HCT116 (cell line): ENCODE measurements at regions not wholly inside any gene's neighbourhood (a gene's known extent, or its start where the extent isn't known, plus 50 kb on each side); places are given as distances from the start of the nearest gene placed in this dataset.

ENCODE experiments used
- ATF3 ChIP-seq: IDR thresholded peaks from 2 replicates; pipeline ENCODE4 v1.6.1; 2012
- CEBPB ChIP-seq: IDR thresholded peaks from 2 replicates; pipeline ENCODE4 v1.6.1; 2012; ENCODE audit warnings: low read depth
- CTCF ChIP-seq, 3 experiments: fragments of 200-600 bp in 1 of 3; sonication (generic) in 1 of 3; IDR thresholded peaks in 2 of 3; conservative IDR thresholded peaks in 1 of 3; 2 replicates each; pipeline ENCODE4 v1.5.1; 2012 to 2017; ENCODE audit warnings: low read depth in 2 of 3, low read length in 2 of 3, antibody characterized with exemption in 1 of 3, borderline replicate concordance in 1 of 3, control low read depth in 1 of 3, mild to moderate bottlenecking in 1 of 3, mixed read lengths in 1 of 3, mixed run types in 1 of 3, moderate library complexity in 1 of 3; ENCODE audit not compliant: insufficient read depth in 1 of 3
- EGR1 ChIP-seq: IDR thresholded peaks from 2 replicates; pipeline ENCODE4 v1.6.1; 2012; ENCODE audit warnings: low read depth
- EZH2 ChIP-seq: fragments of 200-600 bp; sonication (generic); IDR thresholded peaks from 2 replicates; pipeline ENCODE4 v1.6.1; 2017; ENCODE audit warnings: antibody characterized with exemption, mixed run types
- EZH2phosphoT487 ChIP-seq: fragments of 200-600 bp; IDR thresholded peaks from 2 replicates; pipeline ENCODE4 v1.6.1; 2018; ENCODE audit warnings: antibody characterized with exemption, borderline replicate concordance
- JUND ChIP-seq: IDR thresholded peaks from 2 replicates; pipeline ENCODE4 v1.6.1; 2012
- POLR2A ChIP-seq: IDR thresholded peaks from 2 replicates; pipeline ENCODE4 v1.7.0; 2011; ENCODE audit warnings: borderline replicate concordance; ENCODE audit not compliant: insufficient read depth, insufficient read length; ENCODE audit errors: extremely low read depth
- ZFX ChIP-seq: fragments of 450-650 bp; IDR thresholded peaks from 2 replicates; pipeline ENCODE4 v1.6.1; 2017

GRCh38 chr6:117025310-117025709 lies 148.3 kb downstream of the RFX6 start:
- no peak for TF ChIP-seq CTCF (IDR thresholded peaks at IDR 0.05 in 2 of 3, conservative IDR thresholded peaks at IDR 0.05 in 1 of 3; ENCODE audit: borderline replicate concordance in 1 of 3, insufficient read depth in 1 of 3, low read depth in 2 of 3, low read length in 2 of 3)
- no peak for TF ChIP-seq ATF3
- TF ChIP-seq CEBPB, result no peak
- no peak for TF ChIP-seq POLR2A
- TF ChIP-seq EZH2, result no peak
- TF ChIP-seq ZFX, result no peak
- no peak for TF ChIP-seq EGR1
- no peak for TF ChIP-seq JUND
- TF ChIP-seq EZH2phosphoT487, result no peak
